ENCODE measurements at regions not wholly inside any gene's neighbourhood (a gene's known extent, or its start where the extent isn't known, plus 50 kb on each side); places are given as distances from the start of the nearest gene placed in this dataset. TPM values are rescaled to one million over a fixed set of nuclear protein-coding genes. Genes with fewer than 3 reads are reported as not detected.

Small RNA genes lying in the stretch of these regions (small RNA-seq; reads per million reads assigned to genes)
- gene MIR663B (not detected), gene RNA5-8SP5 (not detected)

All from frontal cortex (tissue), 1 donor.